ENCODE measurements at regions not wholly inside any gene's neighbourhood (a gene's known extent, or its start where the extent isn't known, plus 50 kb on each side); places are given as distances from the start of the nearest gene placed in this dataset.
"Not testable (repeated sequence)": the region's sequence is repeated elsewhere in the genome, so short reads cannot be mapped to it uniquely, and the experiment has no call there.

DNA sequence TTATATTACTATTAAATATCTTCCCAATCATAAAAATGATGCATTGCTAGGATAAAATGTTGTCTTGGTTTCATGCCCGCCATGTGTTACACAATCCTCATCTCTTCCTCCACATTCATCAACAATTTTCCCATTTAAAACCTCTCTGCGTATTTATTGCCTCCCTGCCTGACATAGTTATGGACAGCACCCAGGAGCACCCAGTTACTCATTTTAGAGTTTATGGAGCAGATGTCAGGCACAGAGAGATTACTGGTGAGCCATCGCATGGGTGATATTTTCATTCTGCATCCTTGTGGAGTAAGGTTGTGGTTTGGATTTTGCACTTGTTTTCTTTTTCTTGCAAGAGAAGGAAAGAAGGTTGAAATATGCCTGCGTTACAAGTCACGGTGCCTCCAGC, 116.7 kb upstream of the NPAS2 start:
- DNase-seq (ENCODE audit: low spot score): no peak

- no peak for DNase-seq (ENCODE audit: low spot score)
Measured at GRCh38 chr2:100703739-100704138, 116.2 kb upstream of the NPAS2 start.

DNA sequence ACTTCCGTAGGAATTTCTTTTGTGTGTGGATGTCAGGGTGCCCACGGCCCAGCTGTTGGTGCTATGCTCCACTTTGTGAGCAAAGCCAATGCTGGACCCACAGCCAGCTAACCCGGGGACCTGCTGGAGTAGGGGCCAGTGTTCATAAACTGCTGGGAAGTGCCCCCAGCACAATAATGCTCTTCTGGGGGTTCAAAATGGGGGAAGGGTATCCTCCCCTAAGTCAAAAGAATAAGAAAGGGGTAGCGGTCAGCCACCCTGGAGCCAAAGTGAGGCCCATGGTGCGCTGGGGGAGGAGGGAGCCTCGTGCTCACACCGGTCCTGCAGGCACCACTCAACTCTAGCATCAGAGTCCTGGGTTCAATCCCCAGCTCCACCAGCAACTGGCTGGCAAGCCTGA, 115.8 kb upstream of the NPAS2 start:
- DNase-seq (ENCODE audit: low spot score): no peak

DNA sequence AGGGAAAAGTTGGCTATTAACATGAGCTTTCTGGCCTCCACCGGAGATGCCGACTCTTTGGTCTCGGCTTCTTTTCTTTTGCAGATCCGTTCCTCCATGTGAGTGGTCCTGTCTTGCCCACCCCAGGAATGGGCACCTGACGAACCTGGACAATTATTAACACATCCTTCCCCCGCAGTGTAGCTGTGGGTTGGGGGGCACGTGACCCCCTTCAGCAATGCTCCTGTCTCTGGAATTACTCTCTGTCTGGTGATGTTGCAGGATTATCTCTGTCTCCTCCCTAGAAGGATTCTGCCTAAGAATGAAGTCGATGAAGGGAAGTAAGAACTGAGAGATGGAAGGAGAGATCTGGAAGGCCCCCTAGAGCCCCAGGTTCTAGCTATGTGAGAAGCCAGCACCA, 115.2 kb upstream of the NPAS2 start:
- no peak for DNase-seq (ENCODE audit: low spot score)

DNA sequence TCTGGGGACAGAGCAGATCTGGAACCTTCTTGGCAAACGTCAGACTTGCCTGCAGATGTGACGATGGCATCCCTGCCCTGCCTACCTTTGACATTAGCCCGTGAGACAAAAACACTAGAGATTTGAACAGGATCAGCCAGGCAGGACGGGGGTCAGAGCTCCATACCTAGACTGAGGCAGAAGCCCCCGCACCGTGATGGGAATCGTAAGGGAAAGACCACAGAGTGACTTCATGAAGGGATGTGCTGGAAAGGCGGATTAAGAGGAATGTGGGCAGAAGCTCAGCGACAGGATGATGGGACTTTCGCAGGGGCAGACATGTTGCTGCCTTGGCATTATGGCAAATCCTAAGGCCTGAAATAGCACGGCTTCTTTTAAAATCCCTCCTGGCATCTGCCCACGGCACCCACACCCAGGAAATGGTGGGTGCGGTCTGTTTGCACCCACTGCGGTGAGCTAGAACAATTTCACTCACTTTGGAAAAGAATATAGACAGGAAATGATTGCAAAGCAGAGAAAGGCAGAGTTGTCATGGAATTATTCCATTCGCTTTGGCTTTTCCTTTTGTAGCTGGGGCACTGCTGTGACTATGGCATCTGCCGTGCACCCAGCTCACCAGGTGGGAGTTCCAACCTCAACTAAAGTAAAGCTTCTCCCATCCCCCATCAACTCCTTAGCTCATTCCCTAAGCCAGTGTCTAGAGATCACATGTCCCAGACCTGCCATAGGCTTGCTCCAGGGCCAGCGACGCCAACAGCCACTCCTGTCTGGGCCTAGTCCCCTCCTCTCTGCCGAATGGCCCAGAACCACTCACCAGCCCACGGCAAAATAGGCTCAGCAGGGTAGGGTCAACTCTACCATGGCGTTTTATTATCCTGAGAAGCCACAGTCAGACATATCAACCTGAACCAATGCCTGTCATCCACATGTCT, 112.7 kb upstream of the NPAS2 start:
- DNase-seq (ENCODE audit: low spot score): no peak

DNA sequence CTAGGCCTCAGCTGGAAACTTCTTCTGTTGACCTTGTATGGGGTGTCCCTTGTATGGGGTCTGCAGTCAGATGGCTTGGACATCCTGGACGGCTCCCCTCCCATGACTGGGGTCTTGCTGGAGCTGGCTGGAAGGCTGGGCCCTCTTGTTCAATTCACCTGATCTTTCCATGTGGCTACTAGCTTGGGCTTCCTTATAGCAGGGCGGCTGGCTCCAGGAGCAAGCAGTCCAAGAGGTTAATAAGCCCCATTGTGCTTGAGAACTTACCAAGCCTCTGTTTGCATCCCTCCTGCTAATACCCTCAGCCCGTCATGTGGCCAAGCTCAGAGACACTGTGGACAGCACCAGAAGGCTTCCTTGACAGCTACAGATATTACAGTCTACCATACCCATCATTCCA, 111.6 kb upstream of the NPAS2 start:
- no peak for DNase-seq (ENCODE audit: low spot score)

DNA sequence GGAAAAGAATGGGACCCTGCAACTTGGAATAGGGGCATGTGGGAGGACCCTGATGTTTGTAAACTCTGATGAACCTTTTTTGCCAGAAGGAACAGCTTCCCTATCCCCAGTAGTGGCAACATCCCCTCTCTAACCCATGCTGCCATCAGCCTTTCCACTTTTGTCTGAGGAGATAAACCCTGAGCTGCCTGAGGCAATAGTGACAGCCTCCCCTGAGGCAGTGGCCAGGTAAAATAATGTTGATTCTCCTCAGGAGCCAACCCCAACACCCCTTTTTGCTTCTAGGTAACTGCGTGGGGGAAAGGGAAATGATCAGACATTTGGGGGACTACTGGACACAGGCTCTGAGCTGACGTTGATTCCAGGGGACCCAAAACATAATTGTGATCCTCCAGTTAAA, 106.8 kb upstream of the NPAS2 start:
- no peak for DNase-seq (ENCODE audit: low spot score)

DNA sequence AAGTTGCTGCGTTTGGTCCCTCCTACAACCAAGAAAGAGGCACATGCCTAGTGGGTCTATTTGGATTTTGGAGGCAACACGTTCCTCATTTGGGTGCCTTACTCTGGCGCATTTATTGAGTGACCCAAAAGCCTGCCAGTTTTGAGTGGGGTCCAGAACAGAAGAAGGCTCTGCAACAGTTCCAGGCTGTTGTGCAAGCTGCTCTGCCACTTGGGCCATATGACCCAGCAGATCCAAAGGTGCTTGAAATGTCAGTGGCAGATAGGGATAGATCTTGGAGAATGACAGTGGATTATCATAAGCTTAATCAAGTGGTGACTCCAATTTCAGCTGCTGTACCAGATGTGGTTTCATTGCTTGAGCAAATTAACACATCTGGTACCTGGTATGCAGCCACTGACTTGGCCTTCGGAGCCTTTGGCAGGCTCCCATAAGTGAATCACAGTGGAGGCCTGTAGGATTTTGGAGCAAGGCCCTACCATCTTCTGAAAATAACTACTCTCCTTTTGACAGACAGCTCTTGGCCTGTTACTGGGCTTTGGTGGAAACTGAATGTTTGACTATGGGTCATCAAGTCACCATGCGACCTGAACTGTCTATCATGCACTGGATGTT, 105.4 kb upstream of the NPAS2 start:
- not testable (repeated sequence) for DNase-seq (ENCODE audit: low spot score)

GRCh38 chr2:100715861-100716260, 104.1 kb upstream of the NPAS2 start:
- DNase-seq (ENCODE audit: low spot score): not testable (repeated sequence)

- DNase-seq (ENCODE audit: low spot score): no peak
Measured at GRCh38 chr2:100716581-100716980, 103.4 kb upstream of the NPAS2 start.

DNA sequence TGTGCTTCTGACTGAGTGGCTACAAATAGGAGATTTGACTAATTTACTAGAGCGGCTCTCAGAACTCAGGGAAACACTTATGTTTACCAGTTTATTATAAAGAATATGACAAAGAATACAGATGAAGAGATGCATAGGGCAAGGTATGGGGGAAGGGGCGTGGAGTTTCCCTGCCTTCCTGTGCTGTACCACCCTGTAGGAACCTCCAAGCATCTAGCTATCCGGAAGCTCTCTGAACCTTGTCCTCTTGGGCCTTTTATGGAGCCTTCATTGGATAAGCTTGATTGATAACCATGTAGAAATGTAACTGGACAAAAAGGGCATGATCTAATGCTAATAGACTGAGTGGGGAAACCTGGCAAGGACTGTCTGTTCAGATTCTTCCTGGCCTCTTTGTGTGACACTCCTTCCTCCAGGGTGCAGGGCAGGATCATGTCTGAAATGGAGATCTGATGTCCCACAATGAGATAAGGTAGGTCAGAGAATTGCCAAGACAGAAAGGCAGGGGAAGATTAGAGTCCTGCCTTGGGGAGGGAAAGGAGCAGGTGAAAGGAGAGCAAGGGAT, 101.8 kb upstream of the NPAS2 start:
- DNase-seq (ENCODE audit: low spot score): no peak

DNA sequence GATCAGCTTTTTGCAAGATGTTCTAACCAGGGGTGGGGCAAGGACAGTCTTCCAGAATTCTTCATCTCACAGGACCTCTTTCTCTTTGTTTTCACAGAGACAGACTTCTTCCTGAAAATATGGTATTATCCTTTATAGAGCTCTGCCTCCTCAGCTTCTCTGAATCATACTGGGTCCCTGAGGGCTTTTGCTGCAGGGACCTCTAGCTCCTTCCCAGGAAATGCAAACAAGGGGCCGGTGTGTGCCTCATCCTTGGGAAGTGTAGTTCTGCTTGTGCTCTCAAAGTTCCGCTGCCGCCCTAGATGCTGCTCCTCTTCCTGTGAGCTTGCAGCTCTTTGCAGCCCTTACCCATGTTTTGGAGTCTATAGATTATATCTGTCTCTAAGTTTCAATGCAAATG, 99.5 kb upstream of the NPAS2 start:
- no peak for DNase-seq (ENCODE audit: low spot score)

DNA sequence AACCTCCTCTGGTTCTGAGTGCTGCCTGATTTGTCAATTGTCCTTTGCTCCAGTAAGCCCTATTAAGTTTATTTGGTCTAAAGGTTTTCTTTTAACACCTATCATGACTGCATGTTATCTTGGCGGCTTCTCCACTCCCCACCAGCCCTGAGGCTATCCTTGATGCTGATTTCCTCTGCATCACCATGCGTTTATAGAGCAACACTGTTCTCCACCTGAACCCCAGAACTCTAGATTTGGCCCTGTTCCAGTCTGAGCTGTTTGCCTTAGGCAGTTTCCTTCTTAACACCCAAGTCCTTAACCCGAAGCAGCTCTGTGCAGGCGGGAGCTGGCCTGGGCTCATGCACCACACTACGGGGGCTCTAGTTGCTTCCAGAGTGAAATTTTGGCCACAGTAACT, 98.2 kb upstream of the NPAS2 start:
- no peak for DNase-seq (ENCODE audit: low spot score)

DNA sequence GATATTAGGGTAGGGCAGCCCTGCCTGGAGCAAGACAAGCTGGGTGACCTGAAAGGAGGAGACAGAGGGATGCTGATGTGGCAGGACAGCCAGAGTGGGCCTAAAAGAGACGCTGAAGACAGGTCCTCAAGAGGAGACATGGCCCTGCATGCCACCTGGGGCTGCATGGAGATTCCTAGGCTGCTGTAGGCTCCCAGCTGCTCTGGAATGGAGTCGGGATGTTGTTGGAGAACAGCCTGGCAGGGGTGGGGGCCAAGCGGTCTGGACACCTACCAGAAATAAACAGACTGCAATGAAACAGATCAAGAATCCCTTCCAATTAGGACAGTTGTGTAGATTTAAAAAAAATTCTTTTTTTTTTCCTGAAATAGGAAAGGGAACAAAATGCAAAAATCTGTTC, 97.8 kb upstream of the NPAS2 start:
- DNase-seq (ENCODE audit: low spot score): no peak

DNA sequence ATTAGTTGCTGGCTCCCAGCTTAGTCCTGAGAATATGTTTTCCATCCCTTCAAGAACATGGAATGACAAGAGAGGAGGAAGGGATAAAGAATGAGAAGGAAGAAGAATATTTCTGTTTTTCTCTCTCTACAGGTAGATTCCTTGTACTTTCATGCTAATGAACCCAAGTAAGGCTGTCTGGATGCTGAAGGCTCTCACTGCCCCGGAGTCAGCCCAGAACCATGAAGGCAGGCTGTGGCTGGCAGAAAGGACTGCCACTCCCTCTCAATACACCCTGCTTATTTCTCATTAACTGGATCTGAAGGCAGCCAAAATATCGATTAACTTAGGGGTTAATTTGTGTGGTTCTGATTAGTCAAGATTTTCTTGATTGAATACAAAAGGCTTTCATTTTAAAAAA, 93.1 kb upstream of the NPAS2 start:
- no peak for DNase-seq (ENCODE audit: low spot score)

DNA sequence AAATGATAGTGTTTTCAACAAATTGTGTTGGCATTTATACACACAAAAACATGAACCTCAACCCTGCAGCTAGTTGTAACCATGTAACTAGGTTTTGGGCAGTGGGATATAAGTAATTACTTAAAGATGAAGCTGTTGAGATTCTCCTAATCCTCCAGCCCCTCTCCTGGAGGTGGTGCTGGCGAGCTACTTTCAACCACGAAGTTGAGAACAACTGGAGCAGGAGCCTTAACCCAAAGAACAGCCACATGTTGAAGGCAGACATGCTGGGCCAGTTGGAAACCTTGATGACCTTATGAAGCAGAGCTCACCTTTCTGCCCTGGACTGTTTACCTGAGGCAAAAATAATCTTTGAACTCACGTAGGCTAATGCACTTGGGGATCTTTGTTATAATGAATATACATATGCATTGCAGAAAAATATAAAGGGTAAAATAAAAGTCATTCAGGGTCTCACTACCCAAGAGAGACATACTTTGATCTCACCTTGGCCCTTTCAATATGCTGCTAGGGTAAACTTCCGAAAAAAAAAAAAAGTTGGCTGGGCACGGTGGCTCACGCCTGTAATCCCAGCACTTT, 89.6 kb upstream of the NPAS2 start:
- peak; percentile 61 for DNase-seq (ENCODE audit: low spot score)

DNA sequence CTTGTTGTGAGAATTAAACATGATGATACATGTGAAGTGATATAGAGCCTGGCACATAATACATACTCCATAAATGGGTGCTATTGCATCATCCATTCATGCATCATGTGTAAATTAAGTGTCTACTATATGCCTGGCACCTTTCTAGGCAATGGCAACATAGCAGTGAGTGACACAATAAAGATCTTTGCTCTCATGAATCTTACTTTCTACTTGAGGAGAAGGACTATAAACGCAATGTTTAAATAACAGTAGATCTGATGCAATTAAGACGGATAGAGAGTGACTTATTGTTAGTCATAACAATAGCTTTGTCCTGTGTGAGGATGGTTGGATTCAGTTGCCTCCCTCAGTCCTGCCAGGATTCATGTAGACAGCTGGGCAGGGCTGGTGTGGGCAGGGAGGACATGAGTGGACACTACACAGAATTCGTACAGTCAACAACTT, 88.4 kb upstream of the NPAS2 start:
- no peak for DNase-seq (ENCODE audit: low spot score)

DNA sequence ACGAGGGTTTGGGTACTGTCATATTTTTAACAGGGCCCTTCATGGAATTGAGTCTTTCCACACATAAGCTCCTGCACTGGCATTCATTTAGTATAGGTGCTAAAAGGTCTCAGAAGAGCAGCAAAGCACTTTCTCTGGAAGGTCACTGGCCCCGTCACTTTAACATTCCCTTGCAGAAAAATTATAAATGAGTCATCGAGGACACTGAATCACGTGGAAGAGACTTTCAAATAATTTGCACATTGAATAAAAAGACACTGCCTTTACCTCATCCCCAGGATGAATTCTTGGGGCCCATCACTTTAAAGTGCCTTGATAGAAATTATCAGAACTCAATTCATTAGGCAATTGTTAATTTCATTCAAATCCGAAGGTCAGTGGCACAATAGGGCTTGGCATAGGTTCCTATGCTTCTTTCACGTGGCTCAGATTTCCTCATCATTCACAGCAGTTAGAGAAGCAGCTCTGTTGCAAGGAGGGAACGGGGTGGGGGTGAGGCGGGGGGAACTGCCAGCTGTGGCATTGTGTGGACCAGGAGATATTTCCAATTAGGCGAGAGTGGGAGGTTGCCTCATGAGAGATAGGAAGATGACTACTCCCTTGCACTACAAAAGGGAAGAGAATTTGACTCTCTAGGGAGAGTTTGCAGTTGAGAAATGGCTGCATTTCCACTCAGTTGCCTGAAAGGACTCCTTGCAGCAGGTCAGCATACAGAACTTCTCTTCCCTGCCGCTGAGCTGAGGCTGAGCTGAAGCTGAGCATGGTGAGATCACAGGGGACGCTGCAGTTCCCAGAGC, 86.3 kb upstream of the NPAS2 start:
- DNase-seq (ENCODE audit: low spot score): peak; percentile 51

DNA sequence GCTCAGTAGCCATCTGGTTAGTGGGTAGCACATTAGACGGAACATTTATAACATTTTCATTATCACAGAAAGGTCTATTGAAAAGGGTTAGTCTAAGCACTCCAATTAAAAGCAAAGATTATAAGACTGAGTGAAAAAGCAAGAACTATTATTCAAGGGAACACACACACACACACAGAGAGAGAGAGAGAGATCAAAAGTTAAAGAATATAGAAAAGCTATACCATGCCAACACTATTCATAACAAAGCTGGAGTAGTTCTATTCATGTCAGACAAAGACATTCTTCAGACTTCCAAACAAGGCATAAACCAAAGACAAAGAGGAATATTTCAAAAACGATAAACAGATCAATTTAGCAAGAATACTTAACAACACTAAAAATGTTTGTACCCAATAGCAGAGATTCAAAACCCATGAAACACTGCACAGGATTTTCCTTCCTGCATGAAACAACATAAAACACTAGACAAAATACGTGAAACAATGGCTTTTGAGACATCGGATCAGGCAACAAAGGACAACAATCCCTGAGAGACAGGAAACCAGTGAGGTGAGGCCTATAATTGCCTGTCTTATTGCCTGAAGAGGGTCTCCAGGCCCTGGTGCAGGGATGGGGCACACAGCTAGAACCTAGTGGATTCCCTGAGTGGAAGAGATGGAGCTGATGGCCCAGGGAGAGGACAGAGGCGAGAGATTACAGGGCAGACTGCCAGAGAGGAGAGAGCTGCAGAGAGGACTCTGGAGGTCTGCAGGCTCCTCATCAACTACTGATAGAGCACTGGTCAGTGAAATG, 83.6 kb upstream of the NPAS2 start:
- DNase-seq (ENCODE audit: low spot score): no peak

DNA sequence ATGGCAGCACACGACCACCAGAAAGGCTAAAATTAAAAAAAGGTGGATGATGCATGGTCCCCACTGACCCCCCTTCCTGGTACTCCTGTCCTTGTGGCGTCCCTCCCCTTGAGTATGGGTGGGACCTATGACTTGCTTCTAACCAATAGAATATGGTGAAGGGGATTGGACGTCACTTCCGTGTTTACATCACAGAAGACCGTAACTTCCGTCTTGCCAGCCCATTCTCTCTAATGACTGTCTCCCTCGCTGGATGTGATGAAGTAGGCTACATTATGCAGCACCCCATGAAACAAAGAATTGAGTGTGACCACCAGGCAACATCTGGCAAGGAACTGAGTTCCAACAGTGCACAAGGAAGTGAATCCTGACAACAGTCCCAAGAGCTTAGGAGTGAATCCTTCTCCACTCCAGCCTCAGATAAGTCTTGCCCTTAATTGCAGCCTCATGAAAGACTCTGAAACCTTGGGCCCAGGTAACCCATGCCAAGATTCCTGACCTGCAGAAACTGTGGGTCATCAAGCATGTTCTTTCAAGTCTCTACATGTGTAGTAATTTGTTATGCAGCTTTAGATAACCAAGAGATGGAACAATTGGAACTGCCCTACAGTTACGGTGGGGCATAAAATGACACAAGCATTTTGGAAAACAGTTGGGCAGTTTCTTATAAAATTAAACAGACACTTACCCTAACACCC, 80.1 kb upstream of the NPAS2 start:
- DNase-seq (ENCODE audit: low spot score): no peak

DNA sequence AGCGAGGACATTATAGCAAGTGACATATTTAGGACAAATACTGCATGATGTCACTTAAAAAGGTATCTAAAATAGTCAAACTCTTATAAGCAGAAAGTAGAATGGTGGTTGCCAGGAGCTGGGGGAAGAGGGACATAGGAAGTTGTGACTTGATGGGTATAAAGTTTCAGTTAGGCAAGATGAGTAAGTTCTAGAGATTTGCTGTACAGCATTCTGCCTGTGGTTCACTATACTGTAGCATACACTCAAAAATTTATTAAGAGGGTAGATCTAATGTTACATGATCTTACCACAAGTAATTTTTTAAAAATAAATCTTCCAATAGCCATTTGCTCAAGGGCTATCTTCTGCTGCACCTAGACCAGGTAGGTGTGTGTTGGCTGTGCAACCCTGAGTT, 78.1 kb upstream of the NPAS2 start:
- no peak for DNase-seq (ENCODE audit: low spot score)
